Activated T-cell treated with anti-CD3 and anti-CD28 coated beads for 4 hours (primary cell): ENCODE measurements at regions not wholly inside any gene's neighbourhood (a gene's known extent, or its start where the extent isn't known, plus 50 kb on each side); places are given as distances from the start of the nearest gene placed in this dataset.

Source experiments
- DNase-seq: peaks from one replicate; pipeline ENCODE4 v3.0.0-alpha.2; 2020

DNA sequence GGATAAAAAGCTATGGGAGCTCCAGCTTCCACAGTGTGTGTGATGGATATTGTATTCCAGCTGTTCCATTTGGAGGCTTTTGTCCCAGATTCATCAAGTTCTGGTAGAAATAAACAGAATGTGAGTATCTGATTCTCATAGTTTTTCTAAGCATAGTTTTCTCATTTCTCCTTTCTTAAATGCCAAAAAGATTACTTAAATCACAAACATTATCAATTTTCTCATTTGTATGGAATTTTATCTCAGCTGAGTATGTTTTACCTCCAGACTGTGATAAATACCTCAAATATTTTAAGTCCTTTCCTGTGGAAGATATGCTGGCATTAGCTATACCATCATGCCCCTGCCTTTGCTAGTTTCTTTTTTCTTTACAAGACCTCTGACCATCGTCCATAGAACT is 767.3 kb downstream of the TFAP2A start:
- DNase-seq, result no peak

- no peak for DNase-seq
Measured at GRCh38 chr6:9647071-9647445, 767.8 kb downstream of the TFAP2A start.

- DNase-seq, result no peak
Measured at GRCh38 chr6:9646342-9647070, 768.4 kb downstream of the TFAP2A start.

DNA sequence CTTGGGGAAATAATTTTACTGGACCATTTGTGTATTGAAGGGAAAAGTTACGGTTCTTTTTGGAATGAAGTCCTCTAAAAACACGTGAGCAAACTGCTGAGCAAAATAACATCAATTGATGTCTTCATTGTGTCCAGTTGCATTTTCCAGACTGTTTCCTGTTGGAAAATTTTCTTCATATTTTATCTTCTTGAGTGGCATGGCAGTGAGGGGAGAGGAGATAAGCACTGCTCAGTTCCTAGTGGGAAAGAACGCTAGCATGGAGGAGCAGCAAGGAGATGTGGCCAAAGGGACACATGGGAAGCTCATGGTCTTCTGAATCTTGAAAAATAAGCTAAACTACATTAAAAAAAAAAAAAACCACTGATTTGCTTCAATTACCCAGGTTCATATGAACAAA is 776.0 kb downstream of the TFAP2A start:
- DNase-seq, result no peak

GRCh38 chr6:9634776-9635175 is 780.1 kb downstream of the TFAP2A start:
- DNase-seq, result no peak

- DNase-seq, result no peak
Measured at GRCh38 chr6:9632026-9632425, 782.8 kb downstream of the TFAP2A start.

DNA sequence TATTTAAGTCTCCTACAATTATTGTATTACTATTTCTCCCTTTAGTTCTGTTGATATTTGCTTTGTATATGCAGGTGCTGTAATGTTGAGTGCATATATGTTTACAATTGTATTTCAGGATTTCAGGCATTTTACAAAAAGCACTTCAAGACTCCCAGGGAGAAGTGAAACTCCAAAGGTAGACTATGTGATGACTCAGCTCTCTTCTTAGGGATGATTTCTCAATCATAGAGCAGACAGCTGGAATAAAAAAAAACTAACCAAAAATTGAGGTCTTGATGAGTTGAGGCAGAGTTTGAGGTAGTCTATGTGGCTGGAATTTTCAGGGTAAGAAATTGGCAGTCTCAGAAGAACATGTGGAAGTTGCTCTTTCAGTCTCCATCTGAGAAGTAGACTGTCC is 786.1 kb downstream of the TFAP2A start:
- DNase-seq, result no peak

- no peak for DNase-seq
Measured at GRCh38 chr6:9627916-9628315, 787.0 kb downstream of the TFAP2A start.

DNA sequence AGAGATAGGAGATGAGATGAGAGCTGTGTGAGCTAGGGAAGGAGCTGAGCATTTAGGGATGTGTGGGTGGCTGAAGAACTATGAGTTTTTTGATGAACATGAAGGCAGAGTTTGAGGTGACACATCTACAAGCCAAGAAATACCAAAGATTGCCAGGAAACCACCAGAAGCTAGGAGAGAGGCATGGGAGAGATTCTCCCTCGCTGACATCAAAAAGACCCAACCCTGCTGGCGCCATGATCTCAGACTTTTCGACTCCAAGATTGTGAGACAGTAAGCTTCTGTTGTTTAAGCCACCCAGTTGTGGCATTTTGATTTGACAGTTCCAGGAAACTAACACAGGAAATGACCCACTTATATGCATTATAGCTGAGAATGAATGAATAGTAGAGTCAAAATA is 790.9 kb downstream of the TFAP2A start:
- no peak for DNase-seq

GRCh38 chr6:9623228-9623832 is 791.5 kb downstream of the TFAP2A start:
- DNase-seq, result no peak

DNA sequence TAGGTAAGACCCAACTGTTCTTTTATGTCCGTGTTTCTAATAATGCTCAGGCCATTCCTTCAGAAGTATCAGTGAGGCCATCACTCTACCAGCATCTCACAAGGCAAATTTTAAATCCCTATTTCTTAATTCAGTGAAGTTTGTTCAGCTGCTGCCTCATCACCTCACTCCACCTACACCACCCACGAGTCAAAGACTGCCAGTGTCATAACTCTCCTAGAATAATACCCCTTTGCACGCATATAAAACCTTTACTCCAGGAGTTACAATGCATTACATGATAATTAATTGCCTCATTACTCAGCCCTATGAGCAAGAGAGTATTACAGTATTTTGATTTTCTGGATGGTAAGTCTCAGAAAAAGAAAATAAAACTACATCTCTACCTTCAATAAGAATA is 793.6 kb downstream of the TFAP2A start:
- DNase-seq, result no peak

- DNase-seq, result no peak
Measured at GRCh38 chr6:9620687-9621086, 794.2 kb downstream of the TFAP2A start.

DNA sequence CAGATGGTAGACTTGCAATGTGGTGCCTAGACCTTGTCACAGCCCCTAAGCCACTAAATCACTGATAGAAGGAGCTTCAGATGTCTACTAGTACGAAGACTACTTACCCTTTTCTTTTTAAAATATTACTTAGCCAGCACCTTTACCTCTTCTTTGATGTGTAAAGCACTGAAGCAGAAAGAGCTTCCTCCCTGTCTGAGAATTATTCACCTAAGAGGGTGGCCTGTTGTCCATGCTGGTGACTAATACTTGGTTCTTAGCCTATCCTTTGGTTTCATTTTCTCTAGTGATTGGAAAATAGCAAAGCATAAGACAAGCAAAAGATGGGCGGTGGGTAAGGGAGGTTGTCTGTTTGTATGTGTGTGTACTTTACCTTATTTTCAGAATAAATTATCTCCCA is 794.6 kb downstream of the TFAP2A start:
- no peak for DNase-seq

GRCh38 chr6:9614778-9615177 is 800.1 kb downstream of the TFAP2A start:
- DNase-seq, result no peak

DNA sequence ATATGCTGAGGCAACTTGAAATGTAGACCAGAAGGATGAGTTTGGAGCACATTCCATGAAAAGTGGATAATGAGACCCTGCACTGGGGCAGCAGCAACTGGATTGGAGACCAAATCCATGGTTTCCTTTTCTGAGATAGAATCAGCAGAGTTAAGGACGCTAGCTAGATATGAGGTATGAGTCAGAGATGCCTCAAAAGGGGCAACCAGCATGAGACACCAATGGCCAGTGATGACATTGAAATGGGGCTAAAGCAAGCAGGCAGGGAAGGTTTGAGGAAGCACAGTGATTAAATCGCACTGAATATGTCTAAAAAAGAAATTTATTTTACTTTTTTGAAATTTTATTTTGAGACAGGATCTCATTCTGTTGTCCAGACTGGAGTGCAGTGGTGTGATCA is 802.4 kb downstream of the TFAP2A start:
- DNase-seq, result no peak

GRCh38 chr6:9610620-9611415 is 804.1 kb downstream of the TFAP2A start:
- DNase-seq, result no peak

GRCh38 chr6:9606435-9607134 is 808.3 kb downstream of the TFAP2A start:
- DNase-seq, result no peak

DNA sequence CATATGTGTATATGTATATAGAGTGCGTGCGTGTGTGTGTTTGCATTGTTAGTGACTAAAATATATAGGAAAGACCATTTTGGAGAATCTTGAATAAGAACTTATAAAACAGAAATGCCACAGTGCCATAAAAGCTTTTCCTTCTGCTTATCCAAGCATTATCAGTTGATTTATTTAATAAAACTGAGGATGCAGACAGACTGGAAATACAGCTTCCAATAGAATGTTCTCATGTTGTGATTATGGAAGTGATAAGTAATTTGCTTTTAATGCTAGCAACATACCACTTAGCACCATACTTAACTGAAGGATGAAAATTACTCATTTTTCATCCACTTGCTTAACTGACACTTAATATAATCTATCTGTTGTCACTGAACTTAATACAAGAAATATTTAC is 820.1 kb downstream of the TFAP2A start:
- no peak for DNase-seq

DNA sequence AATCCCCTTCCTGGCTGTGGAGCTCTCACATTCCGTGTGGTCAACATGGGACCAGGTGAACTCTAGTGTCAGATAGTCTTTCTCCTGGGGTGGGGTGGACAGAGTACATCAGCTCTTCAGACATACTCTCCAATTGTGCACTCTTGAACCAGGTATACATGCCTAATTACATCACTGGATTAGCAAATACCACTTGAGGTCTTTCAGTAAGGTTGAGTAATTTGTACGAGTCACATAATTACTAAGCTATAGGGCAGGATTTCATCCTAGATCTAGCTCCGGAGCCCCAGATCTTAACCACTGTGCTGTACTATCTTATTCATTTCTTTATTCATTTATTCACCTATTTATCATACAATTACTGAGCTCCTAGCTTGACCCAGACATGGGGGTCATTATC is 821.3 kb downstream of the TFAP2A start:
- no peak for DNase-seq

DNA sequence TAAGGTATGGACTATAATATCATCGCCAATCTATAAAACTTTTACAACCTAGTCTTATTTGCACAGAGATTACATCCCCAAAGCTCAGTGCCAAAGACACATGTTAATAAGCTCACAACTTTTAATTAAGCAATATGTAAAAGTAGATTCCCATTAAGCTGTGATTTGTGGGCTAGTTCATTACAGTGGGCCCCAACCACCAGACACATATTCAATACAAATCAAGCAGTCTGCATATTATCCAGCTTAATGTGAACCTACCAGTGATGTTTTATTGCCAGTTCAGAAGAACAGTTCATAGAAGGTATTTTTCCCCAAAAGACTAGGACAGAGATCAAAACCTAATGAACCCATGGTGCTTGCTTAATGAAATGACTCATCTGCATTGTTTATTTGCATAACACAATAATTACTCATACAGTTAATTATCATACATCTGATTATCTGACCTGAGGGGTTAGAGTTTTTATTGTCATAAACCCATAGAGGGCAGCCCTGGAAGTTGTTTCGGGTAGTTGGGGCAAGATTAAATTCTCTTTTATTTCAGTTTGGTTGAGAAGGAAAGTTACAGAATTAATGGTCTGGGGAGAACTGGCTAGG is 831.0 kb downstream of the TFAP2A start:
- DNase-seq, result no peak

DNA sequence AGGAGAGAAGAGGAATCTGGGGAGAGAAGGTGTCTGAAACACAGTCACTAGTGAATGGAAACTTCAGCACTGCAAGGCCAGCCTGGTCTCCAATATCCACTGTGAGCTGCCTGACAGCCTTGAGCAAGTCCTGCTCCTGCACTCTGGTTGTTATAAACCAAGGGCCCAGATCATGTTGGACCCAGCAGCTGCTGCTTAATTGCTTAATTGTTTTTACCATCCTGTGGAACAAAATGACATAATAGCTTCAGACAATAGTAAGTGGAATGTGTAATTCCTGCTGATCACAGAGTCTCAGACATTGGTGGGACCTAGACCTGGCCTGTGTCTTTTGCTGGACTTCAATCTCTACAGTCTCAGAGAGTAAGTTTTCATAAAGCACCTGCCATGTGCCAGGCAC is 833.7 kb downstream of the TFAP2A start:
- no peak for DNase-seq

- no peak for DNase-seq
Measured at GRCh38 chr6:9576521-9576920, 838.4 kb downstream of the TFAP2A start.

DNA sequence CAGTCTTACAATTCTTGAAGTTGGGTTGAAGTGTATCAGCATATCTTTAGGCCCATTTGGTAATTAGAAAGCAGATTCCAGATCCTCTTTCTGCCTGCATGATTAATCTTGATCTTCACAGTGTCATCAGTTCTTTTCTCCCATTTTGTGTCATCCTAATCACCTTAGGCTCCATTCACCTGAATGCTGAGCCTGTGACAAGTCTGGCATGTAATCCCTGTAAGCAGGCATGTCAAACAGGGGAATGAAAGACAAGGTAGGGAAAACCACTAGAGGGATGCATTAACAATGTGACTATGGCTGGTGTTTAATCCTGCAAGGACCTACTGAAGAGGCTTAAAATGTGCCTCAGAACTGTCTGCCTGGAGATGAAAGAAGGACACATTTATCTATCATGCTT is 848.8 kb downstream of the TFAP2A start:
- DNase-seq, result no peak
